HG02678 (cell line): ENCODE measurements at regions not wholly inside any gene's neighbourhood (a gene's known extent, or its start where the extent isn't known, plus 50 kb on each side); places are given as distances from the start of the nearest gene placed in this dataset.

Experiments
- ATAC-seq: cut with Tn5 transposase; IDR thresholded peaks from one replicate; pipeline ENCODE4 v1.9.1; 2021; ENCODE audit warnings: mild to moderate bottlenecking, moderate library complexity; ENCODE audit not compliant: unreplicated experiment

GRCh38 chr6:123747515-123747914, 56.1 kb upstream of the NKAIN2 start:
- no peak for ATAC-seq

GRCh38 chr6:123745895-123746294, 57.8 kb upstream of the NKAIN2 start:
- no peak for ATAC-seq

GRCh38 chr6:123744840-123745239, 58.8 kb upstream of the NKAIN2 start:
- no peak for ATAC-seq

DNA sequence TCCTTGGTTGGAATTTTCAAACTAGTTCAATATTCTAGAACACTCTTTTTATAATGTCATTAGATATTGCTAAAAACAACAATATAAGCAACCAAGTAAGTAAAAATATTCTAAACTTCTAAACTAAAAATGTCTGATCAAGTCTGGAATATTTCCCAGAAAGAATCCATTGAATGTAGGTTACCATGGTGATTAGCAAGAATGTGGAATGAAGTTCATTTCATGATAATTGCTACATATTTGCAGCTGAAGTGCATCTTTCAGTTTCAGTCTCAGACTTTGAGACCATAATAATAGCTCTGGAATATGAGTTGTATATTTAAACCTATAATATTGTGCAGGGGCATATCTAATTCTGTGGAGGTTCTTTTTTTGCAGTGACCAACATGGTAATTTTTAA, 61.0 kb upstream of the NKAIN2 start:
- ATAC-seq: no peak

- ATAC-seq: no peak
These were observed 70.5 kb upstream of the NKAIN2 start for GRCh38 chr6:123733180-123733579.

DNA sequence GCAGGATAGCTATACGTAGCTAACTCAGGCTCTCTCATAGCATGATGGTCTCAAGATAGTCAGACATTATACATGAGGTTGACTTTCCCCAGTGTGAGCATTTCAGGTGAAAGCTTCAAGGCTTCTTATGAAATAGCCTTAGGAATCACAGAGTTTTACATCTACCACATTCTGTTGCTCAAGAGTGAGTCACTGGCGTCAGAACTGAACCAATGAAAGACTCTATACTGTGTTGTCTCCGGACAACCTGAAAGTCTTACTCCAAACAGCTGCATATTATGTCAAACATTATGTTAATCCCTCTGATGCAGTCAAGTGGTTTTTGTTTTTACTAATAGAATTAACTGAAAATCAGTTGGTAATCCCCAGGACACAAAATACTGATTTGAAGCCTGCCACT, 79.8 kb upstream of the TRDN start:
- ATAC-seq: no peak

- ATAC-seq: peak; percentile 57
These were observed 78.5 kb upstream of the TRDN start for GRCh38 chr6:123715006-123715863.

GRCh38 chr6:123712831-123713230, 76.1 kb upstream of the TRDN start:
- no peak for ATAC-seq

GRCh38 chr6:123702943-123703342, 66.2 kb upstream of the TRDN start:
- ATAC-seq: no peak

DNA sequence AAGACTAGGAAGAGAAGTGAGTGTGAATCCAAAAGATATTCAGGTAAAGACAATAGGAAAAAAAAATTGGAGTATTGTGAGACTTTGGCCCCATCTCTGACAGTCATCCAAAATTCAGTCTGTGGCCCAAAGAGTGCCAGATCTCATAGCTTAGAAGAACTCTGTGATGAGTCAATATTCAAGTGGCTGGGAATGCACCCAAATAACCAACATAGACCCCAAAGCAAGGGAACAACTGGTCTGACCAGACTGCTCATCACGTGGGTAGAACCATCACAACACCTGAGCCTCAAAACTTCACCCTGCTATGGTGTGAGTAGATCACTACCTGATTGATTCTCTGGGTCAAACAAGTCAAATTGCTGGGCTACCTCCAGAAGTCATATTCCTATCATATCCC, 51.1 kb upstream of the TRDN start:
- no peak for ATAC-seq
